Peyer's patch (tissue), 4 donors: ENCODE measurements at regions not wholly inside any gene's neighbourhood (a gene's known extent, or its start where the extent isn't known, plus 50 kb on each side); places are given as distances from the start of the nearest gene placed in this dataset.
A peak's percentile ranks its signal among the peaks of the same experiment; 100 is the strongest.

Source experiments
- DNase-seq, 3 donors: peaks; one replicate each; pipeline ENCODE4 v3.0.0-alpha.2; 2017 to 2019
- H3K27ac ChIP-seq, 4 donors: fragments of 200-600 bp; sonication (generic); one replicate each; pipeline ENCODE4 v1.5.1; 2016 to 2019
- H3K27me3 ChIP-seq, 2 donors: fragments of 200-600 bp; sonication (generic); one replicate each; pipeline ENCODE4 v1.5.1; 2019
- H3K36me3 ChIP-seq, 3 donors: fragments of 200-600 bp; sonication (generic); one replicate each; pipeline ENCODE4 v1.5.1; 2016 to 2019
- H3K4me1 ChIP-seq, 4 donors: fragments of 200-600 bp; sonication (generic); one replicate each; pipeline ENCODE4 v1.5.1; 2016 to 2019
- H3K4me3 ChIP-seq, 4 donors: fragments of 200-600 bp; sonication (generic); 1 replicate in 3 of 4; 2 replicates in 1 of 4; pipeline ENCODE4 v1.5.1; 2016 to 2019; ENCODE audit warnings: mild to moderate bottlenecking in 1 of 4
- H3K9me3 ChIP-seq, 4 donors: fragments of 200-600 bp; sonication (generic); one replicate each; pipeline ENCODE4 v1.5.1; 2016 to 2019; ENCODE audit warnings: mild to moderate bottlenecking in 1 of 4
- CTCF ChIP-seq, 6 experiments: fragments of 450-650 bp in 4 of 6; fragments of 200-600 bp in 2 of 6; sonication (generic) in 1 of 6; IDR thresholded peaks; one replicate each; pipeline ENCODE4 v1.5.1; 2017 to 2019; ENCODE audit warnings: antibody characterized with exemption in 6 of 6, mild to moderate bottlenecking in 3 of 6, moderate library complexity in 1 of 6
- POLR2A ChIP-seq, 2 donors: fragments of 450-650 bp; IDR thresholded peaks; one replicate each; pipeline ENCODE4 v1.5.1; 2017; ENCODE audit warnings: antibody characterized with exemption in 2 of 2, mild to moderate bottlenecking in 2 of 2, moderate library complexity in 2 of 2

GRCh38 chr12:68462803-68463202 lies 130.6 kb upstream of the MDM1 start:
- Histone ChIP-seq H3K36me3 (no peaks in the 10 kb centered on the region), H3K4me1 (peaks cover 0 to 2% (median 0%) of the 10 kb centered on the region in 4 donors), H3K9me3 (no peaks in the 10 kb centered on the region), H3K4me3 (peak overlapping the region; percentile 4 to 37 (median 22)), H3K27me3 (no peaks in the 10 kb centered on the region), H3K27ac (peak overlapping the region in 1 of 4 donors; percentile 14)
- TF ChIP-seq CTCF (IDR thresholded peaks at IDR 0.05) (no peak), POLR2A (IDR thresholded peaks at IDR 0.05) (no peak)
- DNase-seq, result no peak

- Histone ChIP-seq H3K9me3 (no peaks in the 10 kb centered on the region), H3K4me1 (peaks cover 0 to 4% (median 0%) of the 10 kb centered on the region in 4 donors), H3K36me3 (no peaks in the 10 kb centered on the region), H3K4me3 (no peak overlapping the region), H3K27me3 (no peaks in the 10 kb centered on the region), H3K27ac (no peak overlapping the region)
- no peak for TF ChIP-seq POLR2A (IDR thresholded peaks at IDR 0.05)
- TF ChIP-seq CTCF (IDR thresholded peaks at IDR 0.05), result no peak
- no peak for DNase-seq
Observed at GRCh38 chr12:68465227-68465626, 133.1 kb upstream of the MDM1 start.

- peaks cover 0 to 4% (median 0%) of the 10 kb centered on the region in 4 donors for H3K4me1 ChIP-seq
- H3K27ac ChIP-seq, result no peak overlapping the region
- no peaks in the 10 kb centered on the region for H3K36me3 ChIP-seq
- H3K4me3 ChIP-seq, result no peak overlapping the region
- TF ChIP-seq CTCF (IDR thresholded peaks at IDR 0.05) (no peak), POLR2A (IDR thresholded peaks at IDR 0.05) (no peak)
- no peaks in the 10 kb centered on the region for H3K27me3 ChIP-seq
- H3K9me3 ChIP-seq, result no peaks in the 10 kb centered on the region
- DNase-seq, result no peak
Observed at GRCh38 chr12:68467514-68467913, 135.4 kb upstream of the MDM1 start.

GRCh38 chr12:68468036-68468435 lies 135.9 kb upstream of the MDM1 start:
- Histone ChIP-seq H3K36me3 (no peaks in the 10 kb centered on the region), H3K4me1 (peaks cover 0 to 4% (median 0%) of the 10 kb centered on the region in 4 donors), H3K4me3 (no peak overlapping the region), H3K27ac (no peak overlapping the region), H3K27me3 (no peaks in the 10 kb centered on the region), H3K9me3 (no peaks in the 10 kb centered on the region)
- TF ChIP-seq POLR2A (IDR thresholded peaks at IDR 0.05) (no peak), CTCF (IDR thresholded peaks at IDR 0.05) (no peak)
- no peak for DNase-seq

- no peak overlapping the region for H3K4me3 ChIP-seq
- no peak overlapping the region for H3K27ac ChIP-seq
- no peaks in the 10 kb centered on the region for H3K9me3 ChIP-seq
- no peak for DNase-seq
- TF ChIP-seq POLR2A (IDR thresholded peaks at IDR 0.05) (no peak), CTCF (IDR thresholded peaks at IDR 0.05) (no peak)
- peaks cover 0 to 4% (median 0%) of the 10 kb centered on the region in 4 donors for H3K4me1 ChIP-seq
- H3K36me3 ChIP-seq, result no peaks in the 10 kb centered on the region
- H3K27me3 ChIP-seq, result no peaks in the 10 kb centered on the region
Observed at GRCh38 chr12:68469113-68469512, 137.0 kb upstream of the MDM1 start.
